GM19397 (cell line): ENCODE measurements at regions not wholly inside any gene's neighbourhood (a gene's known extent, or its start where the extent isn't known, plus 50 kb on each side); places are given as distances from the start of the nearest gene placed in this dataset.

Source experiments
- ATAC-seq: cut with Tn5 transposase; IDR thresholded peaks from one replicate; pipeline ENCODE4 v1.9.1; 2021; ENCODE audit warnings: mild to moderate bottlenecking, moderate library complexity; ENCODE audit not compliant: unreplicated experiment

- ATAC-seq: no peak
These were observed 60.3 kb downstream of the SEC61B start for GRCh38 chr9:99282406-99282805.

- ATAC-seq: no peak
These were observed 63.9 kb downstream of the SEC61B start for GRCh38 chr9:99285965-99286364.

- ATAC-seq: no peak
These were observed 64.5 kb downstream of the SEC61B start for GRCh38 chr9:99286536-99286935.

GRCh38 chr9:99287641-99288040 lies 65.6 kb downstream of the SEC61B start:
- no peak for ATAC-seq

GRCh38 chr9:99288830-99289229 lies 66.7 kb downstream of the SEC61B start:
- ATAC-seq: no peak

- no peak for ATAC-seq
These were observed 72.9 kb downstream of the SEC61B start for GRCh38 chr9:99294850-99295461.

GRCh38 chr9:99296291-99296951 lies 74.3 kb downstream of the SEC61B start:
- ATAC-seq: no peak

GRCh38 chr9:99298614-99299013 lies 76.5 kb downstream of the SEC61B start:
- no peak for ATAC-seq

- ATAC-seq: no peak
These were observed 77.4 kb downstream of the SEC61B start for GRCh38 chr9:99299211-99300102.

- no peak for ATAC-seq
These were observed 78.0 kb downstream of the SEC61B start for GRCh38 chr9:99300103-99300439.

GRCh38 chr9:99300603-99301002 lies 78.5 kb downstream of the SEC61B start:
- no peak for ATAC-seq

GRCh38 chr9:99303177-99303576 lies 81.1 kb downstream of the SEC61B start:
- no peak for ATAC-seq

- ATAC-seq: no peak
These were observed 83.0 kb downstream of the SEC61B start for GRCh38 chr9:99305124-99305523.

GRCh38 chr9:99305820-99306811 lies 84.0 kb downstream of the SEC61B start:
- ATAC-seq: no peak

- no peak for ATAC-seq
These were observed 85.8 kb downstream of the SEC61B start for GRCh38 chr9:99307851-99308250.

- no peak for ATAC-seq
These were observed 87.3 kb downstream of the SEC61B start for GRCh38 chr9:99309141-99309939.

GRCh38 chr9:99312736-99313135 lies 90.7 kb downstream of the SEC61B start:
- ATAC-seq: no peak

- no peak for ATAC-seq
These were observed 97.0 kb downstream of the SEC61B start for GRCh38 chr9:99319048-99319447.

- no peak for ATAC-seq
These were observed 100.2 kb downstream of the SEC61B start for GRCh38 chr9:99322299-99322698.
